GM18520 (cell line): ENCODE measurements at regions not wholly inside any gene's neighbourhood (a gene's known extent, or its start where the extent isn't known, plus 50 kb on each side); places are given as distances from the start of the nearest gene placed in this dataset.

Experiments
- ATAC-seq: cut with Tn5 transposase; IDR thresholded peaks from one replicate; pipeline ENCODE4 v1.9.1; 2021; ENCODE audit not compliant: unreplicated experiment

DNA sequence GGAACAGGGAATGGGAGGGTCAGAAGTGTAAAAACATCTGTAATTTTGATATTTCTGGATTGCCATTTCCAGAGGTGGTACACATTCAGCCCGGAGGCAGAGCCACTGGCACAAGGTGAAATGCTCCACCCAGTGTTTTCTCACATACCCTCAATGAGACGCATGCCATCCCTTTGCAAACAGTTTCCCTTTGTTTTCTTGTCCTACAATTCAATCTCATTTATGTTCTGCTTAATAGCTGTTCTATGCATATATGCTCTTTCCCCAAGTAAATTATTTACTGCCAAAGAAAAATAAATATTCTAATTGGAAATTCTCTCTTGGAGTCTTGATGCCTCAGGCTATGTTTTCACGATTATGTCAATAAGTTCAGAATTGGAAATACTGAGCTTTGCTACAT lies 369.7 kb upstream of the AKR1E2 start:
- ATAC-seq, result no peak

DNA sequence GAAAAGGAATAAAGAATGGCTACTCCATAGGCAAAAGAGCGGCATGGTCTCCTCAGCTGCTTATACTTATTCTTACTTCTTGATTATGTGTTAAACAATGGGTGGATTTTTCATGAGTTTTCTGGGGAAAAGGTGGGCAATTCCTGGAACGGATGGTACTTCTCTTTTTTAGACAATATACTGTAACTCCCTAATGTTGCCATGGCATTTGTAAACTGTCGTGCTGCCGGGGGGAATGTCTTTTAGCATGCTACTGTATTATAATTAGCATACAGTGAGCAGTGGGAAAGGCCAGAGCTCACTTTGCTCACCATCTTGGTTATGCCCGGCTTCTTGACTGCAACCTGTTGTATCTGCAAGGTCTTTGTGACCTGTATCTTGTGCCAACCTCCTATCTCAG lies 372.1 kb upstream of the AKR1E2 start:
- no peak for ATAC-seq

DNA sequence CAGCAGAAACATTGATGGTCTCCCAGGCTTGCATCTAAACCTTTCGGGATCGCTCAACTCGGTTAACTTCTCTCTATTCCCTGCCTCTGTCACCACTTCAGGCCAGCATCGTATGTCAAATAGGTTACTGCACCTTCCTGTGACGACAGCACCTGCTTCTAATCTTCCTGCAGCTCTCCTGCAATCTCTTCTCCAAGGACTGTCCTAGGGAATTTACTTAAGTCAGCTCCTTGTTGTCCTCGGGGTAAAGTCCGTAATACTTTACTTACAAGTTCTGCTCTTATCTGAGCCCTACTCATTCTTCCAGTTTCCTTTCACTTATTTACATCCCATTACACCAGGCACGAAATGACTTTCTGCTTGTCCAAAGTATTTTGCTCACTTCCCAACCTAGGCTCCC lies 372.7 kb upstream of the AKR1E2 start:
- ATAC-seq, result no peak

DNA sequence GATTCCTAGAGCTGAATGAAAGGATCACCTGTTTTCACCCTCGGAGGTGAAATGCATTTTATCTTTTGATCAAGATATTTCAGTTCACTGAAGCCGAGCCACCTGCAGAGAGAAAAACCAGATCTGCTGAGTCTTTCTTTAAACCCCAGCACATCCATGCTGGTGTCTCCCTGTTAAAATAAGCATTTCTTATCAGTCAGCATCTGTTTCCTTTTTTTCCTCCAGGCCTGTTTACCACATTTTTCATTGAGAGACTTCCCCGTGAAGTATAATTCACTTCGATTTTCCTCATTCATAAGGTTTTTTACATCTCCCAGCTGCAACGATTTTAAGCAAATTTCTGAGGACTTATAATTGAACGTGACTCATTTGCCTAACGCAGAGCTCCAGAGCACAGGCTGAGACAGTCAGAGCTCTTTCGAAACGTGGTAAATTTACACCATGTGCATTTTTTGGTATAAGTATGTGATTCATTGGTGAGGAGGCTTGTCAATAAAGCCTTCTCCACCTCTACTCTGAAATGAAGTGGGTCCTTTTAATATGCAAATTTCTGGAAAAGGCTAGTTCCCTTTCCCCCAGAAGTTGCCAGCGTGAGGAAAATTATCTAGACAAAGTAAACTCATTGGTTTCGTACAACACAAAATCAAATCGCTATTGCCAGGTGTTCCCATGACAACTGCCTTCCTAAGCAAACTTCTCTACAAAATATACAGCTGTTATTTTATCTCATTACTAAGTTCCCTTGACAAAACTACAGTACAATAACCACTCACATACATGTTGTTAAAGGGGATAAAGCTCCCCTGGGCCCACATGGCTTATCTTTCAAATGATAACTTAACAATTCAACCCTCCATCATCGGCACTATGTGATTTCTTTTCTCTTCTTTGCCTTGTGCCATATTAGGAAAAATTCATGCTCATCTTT lies 374.8 kb upstream of the AKR1E2 start:
- ATAC-seq, result no peak

DNA sequence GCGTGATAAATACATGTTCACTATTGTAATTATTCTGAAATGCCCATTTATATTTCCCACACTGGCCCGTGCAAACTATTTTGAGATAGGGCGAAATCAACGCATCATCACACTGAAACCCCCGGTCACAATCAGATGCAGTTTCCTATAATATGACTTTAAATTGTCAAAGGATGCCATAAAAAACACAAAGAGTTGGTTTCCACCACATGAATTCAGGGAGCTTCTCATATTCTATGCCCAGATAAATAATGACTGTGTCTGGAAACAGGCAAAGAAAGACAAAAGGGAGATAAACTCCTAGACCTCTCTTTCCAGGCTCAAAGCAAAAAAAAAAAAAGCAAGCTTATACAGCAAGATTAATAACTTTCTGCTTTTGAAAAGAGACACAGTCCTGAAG lies 375.8 kb upstream of the AKR1E2 start:
- ATAC-seq, result no peak

DNA sequence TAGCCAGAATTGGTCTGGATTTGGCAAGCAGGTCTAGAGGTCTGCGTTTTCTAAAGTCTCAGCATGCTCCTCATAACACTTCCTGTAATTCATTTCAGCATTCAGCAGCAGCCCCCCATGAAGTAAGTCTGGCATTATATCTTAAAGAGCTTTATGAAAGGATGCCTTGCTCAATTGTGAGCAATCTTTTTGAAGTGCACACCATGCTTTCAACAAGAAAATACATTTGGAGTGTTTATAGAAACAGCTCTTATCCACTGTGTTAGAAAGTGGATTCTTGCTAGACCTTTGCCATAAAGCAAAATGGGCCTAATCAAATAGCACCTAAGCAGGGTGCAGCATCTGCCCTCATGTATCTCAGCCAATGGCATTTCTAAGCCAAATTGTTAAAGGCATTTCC lies 378.0 kb upstream of the AKR1E2 start:
- ATAC-seq, result no peak

DNA sequence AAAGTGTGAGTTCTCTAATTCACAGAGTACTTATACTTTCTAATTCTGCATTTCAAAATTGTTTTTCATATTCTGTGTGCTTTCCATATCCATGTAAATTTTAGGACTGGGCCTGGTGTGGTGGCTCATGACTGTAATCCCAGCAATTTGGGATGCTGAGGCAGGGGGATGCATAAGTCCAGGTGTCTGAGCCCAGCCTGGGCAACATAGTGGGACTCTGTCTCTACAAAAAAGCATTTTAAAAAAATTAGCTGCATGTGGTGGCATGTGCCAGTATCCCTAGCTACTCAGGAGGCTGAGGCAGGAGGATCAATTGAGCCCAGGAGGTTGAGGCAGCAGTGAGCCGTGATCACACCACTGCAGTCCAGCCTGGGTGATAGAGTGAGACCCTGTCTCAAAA lies 382.6 kb upstream of the AKR1E2 start:
- ATAC-seq, result no peak

DNA sequence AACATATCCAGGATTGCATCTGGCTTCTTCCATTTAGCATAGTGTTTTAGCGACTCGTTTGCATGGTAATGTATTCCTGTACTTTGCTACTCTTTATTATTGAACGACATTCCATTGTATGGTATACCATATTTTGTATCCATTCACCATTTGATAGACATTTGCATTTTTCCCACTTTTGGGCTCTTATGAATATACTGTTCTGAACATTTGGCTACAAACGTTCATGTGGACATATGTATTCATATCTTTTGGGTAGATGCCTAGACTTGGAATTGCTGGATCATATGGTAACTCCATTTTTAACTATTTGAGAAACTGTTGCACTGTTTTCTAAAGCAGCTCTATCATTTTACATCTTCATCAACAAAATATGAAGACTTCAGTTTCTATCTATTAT lies 383.7 kb upstream of the AKR1E2 start:
- no peak for ATAC-seq

DNA sequence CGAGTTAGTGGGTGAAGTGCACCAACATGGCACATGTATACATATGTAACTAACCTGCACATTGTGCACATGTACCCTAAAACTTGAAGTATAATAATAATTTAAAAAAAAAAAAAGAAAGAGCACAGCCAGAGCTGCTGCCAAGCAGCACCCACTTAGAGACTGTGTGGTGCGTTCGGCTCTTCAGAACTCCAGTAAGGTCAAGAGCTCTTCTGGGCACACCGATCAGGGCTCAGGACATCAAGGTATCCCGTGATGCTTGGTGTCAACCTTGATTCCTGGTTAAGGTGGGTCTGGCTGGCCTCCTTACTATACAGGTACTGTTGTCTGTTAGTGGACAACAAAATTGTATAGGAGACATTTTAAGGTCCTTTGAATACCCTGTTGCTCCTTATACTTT lies 385.7 kb upstream of the AKR1E2 start:
- no peak for ATAC-seq

DNA sequence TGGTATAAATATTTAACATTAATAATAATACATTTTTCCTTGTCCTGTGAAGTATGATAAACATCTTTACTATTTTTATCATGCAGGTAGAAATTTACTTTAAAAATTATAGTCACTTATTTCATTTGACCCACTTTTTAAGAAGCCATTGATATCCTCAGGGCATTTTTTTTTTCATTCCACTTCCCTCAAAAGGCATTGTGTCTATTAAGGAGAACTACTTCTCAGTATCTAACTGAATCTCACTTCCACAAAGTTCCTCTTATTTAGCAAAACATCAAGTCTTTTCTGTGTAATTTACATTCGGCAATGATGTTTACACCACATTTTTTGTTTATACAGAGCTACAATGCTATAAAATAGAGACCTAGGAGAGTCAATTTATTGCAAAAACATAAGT lies 388.2 kb upstream of the AKR1E2 start:
- ATAC-seq, result no peak

DNA sequence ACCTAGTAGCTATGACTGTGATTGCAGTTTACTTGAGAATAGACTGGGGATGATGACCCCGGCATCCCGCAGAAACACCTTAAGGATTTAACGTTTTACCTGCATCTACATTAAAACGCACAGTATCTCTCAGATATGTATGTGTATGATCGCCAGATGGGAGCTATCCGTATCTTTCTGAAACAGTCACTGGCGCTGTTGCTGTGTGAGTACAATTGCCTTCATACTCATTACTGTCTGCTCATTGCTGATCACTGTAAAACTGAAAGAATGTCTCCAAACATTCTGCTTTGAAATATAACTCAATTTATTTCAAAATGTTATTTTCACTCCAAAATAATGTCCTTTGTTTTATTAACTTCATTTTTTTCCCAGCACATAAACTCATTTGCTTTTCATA lies 388.9 kb upstream of the AKR1E2 start:
- no peak for ATAC-seq

DNA sequence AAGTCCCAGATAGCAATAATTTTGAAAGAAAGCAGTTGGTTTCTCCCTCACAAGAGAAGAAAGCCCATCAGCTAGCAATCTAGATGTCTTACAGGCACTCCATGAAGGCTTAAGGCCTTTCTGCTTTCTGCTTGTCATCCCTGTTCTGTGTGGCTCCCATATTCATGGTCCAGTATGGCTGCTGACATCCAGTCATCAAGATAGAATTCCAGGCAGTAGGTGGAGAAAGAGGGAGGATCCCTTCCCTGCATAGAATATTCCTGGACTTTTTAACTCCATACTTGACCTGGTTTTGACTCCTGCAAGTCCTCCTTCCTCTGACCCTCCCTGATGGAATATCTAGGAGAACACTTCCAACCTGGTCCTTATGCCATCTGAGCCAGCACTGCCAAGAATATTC lies 389.9 kb upstream of the AKR1E2 start:
- no peak for ATAC-seq

DNA sequence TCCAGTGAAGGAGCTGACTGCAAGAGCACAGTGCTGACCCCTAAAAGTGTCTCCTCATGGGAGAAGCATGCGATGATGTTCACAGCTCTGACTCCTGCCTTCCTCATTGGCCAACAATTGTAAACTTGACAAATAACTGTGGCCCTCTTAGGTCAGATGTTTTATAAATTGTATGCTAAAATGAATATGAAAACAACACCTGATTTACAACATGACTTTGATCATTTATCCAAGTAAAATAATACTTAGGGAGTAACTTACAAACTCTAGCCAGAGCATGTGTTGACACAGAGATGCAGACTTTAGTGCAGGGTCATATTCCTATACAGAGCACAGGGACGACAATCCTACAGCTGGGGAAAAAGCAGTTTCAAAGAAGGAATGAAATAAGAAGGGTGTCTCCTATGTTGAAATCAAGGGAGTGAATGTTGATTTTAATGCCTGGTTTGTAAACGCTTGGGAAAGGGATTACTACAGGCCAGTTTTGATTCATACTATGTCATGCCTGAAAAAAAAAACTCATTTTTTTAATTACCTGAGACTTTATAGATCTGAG lies 391.4 kb upstream of the AKR1E2 start:
- no peak for ATAC-seq

DNA sequence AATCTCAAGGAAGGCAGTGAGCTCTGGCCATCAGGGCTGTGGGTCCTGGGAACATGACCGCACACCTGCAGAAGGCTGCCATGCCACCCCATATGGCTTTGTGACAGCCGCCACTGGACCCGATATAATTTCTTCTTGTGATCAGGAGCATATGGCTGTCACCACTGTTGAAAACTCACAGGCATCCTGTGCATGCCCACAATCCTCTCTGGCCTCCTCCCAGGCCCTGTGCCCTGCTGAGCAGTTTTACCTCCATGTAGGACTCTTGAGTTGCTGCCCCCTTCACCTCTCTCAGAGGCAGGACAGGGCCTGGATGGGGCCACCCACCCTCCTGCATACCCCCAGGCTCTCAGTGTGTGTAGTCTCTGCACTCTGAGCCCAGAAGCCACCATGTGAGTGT lies 391.9 kb upstream of the AKR1E2 start:
- no peak for ATAC-seq

DNA sequence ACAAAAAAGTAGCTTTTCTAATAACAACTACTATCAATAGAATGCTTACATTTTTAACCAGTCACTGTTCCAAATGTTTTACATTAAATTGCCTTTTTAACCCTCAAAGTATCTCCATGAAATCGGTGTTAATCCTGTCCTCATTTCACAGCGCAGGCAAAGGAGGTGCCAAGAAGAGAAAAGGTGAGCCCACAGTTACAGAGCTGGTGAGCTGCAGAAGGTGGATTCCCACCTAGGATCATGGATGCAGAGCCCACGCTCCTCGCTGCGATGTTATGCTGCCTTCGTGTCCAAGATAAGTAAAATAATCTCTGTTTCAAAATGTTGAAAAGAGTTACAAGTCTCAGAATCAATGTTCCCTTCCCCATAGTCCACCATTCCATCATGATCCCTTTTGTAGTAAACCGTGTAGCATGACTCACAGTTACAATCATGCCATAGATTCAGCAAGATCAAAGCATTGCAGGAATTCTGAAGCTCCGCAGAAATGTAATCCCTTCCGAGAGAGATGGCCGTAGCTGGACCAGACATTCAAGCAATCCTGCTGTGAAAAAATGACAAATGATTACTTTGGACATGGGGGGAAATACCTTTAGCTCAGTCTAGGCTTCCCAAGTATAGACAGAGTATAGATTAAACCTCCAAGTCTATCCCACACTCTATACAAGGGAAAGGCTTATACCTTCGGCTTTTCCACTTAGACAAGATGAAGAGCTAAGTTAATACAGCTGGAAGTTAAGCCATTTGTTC lies 394.7 kb upstream of the AKR1E2 start:
- ATAC-seq, result no peak

DNA sequence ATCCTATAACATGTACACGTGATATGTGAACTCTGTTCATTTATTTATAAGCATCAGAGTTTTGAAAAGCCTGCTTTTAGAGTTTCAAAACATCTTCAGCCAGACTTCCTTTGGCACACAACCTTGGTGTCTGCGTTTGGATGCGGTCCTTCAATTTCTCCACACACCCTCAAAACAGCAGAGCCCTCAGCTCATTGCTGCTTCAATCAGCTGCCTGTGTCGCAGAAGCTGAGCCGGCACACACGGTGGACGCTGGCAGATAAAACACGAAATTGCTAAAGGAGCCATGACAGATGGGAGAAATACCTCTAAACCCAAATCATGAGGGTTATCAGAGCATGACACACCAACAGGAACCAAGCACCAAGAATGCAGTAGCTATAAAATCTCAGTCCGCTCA lies 396.4 kb upstream of the AKR1E2 start:
- no peak for ATAC-seq

DNA sequence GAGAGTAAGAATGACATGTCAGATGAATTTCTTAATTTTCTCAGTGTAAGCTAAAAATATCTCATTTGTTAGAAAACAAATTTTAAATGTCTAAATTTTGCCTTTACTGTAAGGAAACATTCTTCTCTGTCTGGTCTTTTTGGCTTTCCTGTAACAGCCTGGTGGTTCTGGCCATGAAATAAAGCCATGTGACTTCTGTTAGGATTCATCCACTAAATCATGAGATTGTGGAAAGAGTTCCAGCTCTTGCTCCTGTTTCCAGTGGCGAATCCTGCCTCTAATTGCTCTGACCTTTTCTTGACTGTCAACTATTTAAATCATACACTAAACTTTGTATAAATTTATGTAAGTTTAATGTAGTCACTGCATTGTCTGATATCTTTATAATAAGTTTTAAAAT lies 398.5 kb upstream of the AKR1E2 start:
- ATAC-seq, result no peak

DNA sequence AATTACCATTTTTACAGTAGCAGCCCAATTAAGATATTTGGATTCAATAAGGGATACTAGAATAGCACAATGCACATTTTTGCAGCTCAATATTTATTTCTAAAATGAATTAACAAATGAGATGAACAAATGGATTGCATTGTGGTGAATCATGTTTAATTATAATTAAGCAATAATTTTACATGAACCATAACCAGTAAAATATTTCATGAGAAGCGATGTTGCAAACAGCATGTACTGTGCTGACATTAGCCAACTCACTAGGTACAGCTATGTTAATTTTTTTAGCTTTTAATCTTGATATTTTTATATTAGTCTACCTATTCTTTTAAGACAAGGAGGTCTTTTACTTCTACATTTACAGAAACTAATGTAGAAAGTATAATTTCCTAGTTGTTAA lies 399.1 kb upstream of the AKR1E2 start:
- ATAC-seq, result no peak

DNA sequence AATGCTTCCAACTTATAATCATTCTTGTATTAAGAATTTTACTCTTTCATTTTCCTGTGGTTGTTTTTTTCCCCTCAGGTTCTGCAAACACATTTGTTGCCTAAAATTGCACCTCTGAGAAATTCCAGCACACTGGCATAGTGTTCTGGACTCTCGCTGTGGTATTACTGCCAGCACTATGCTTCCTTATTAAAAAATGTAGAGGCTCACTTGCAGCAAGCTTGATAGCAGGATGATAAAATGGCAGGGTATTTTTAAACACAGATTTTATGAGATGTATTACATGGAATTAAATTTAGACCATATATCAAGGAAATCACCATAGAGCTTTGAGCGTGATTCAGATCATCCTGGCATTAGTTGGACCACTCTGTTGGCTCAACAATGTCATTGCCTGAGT lies 416.7 kb upstream of the AKR1E2 start:
- no peak for ATAC-seq

DNA sequence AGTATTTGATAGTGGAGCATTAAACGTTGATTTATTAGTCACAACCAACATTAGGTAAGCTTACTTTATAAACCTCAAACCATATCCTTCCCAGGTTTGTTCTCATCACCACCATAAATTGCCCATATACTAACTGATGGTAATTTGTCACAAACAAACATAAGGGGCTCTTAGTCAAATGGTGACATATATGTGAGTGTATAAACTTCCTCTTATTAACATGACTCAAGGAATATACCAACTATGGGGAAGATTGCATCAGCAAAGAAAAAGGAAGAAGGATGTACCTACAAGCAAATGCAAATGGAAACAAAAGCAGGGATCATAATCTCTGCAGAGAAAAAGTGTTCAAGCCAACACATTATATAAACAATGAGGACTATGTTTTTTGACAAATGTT lies 418.2 kb upstream of the AKR1E2 start:
- ATAC-seq, result no peak

DNA sequence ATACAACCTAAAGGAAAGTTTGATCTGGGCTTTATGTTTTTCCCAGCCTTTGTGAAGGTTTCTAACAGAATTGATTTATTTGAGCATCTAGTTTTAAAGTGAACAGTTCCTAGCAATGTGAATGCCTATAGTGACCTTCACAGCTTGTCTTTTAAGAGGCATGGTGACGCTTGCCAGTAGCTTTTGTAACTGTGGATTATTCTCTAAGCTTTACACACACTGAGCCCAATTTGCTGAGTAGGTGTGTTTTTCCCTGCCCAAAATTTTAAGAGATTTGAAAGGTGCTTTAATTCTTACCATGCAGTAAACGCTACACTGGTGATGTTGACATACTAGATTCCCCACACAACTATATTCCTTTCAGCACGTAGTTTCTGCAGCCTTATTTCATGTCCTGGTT lies 420.2 kb upstream of the AKR1E2 start:
- ATAC-seq, result no peak

DNA sequence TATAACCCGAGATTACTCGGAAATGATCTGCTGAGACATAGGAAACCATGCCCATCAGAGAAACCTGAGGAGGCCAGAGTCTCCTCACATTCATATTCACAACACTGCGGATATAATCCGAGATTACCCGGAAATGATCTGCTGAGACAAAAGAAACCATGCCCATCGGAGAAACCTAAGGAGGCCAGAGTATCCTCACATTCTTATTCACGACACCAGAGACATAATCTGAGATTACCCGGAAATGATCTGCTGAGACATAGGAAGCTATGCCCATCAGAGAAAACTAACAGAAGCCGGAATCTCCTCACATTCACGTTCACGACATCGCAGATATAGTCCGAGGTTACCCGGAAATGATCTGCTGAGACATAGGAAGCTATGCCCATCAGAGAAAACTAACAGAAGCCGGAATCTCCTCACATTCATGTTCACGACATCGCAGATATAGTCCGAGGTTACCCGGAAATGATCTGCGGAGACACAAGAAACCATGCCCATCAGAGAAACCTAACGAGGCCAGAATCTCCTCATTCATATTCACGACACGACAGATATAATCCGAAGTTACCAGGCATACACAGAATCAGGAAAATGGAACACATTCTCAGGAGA lies 422.3 kb upstream of the AKR1E2 start:
- no peak for ATAC-seq
